ENCODE measurements at regions not wholly inside any gene's neighbourhood (a gene's known extent, or its start where the extent isn't known, plus 50 kb on each side); places are given as distances from the start of the nearest gene placed in this dataset.
"Not testable (repeated sequence)": the region's sequence is repeated elsewhere in the genome, so short reads cannot be mapped to it uniquely, and the experiment has no call there.

DNA sequence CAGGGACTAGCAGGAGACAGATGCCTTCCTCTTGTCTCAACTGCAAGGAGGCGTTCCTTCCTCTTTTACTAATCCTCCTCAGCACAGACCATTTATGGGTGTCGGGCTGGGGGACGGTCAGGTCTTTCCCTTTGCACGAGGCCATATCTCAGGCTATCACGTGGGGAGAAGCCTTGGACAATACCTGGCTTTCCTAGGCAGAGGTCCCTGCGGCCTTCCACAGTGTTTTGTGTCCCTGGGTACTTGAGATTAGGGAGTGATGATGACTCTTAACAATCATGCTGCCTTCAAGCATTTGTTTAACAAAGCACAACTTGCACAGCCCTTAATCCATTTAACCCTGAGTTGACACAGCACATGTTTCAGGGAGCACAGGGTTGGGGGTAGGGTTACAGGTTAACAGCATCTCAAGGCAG is 1238.6 kb downstream of the OLFM4 start:
- not testable (repeated sequence) for DNase-seq (ENCODE audit: low spot score)

DNA sequence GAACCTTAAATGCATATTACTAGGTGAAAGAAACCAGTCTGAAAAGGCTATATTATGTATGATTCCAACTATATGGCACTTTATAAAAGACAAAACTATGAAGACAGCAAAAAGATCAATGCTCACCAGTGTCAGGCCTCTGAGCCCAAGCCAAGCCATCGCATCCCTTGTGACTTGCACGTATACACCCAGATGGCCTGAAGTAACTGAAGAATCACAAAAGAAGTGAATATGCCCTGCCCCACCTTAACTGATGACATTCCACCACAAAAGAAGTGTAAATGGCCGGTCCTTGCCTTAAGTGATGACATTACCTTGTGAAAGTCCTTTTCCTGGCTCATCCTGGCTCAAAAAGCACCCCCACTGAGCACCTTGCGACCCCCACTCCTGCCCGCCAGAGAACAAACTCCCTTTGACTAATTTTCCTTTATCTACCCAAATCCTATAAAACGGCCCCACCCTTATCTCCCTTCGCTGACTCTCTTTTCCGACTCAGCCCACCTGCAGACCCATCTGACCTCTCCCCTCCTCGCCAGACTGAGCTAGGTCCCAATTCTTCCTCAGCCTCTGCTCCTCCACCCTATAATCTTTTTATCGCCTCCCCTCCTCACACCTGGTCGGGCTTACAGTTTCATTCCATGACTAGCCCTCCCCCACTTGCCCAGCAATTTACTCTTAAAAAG is 1239.5 kb downstream of the OLFM4 start:
- not testable (repeated sequence) for DNase-seq (ENCODE audit: low spot score)

DNA sequence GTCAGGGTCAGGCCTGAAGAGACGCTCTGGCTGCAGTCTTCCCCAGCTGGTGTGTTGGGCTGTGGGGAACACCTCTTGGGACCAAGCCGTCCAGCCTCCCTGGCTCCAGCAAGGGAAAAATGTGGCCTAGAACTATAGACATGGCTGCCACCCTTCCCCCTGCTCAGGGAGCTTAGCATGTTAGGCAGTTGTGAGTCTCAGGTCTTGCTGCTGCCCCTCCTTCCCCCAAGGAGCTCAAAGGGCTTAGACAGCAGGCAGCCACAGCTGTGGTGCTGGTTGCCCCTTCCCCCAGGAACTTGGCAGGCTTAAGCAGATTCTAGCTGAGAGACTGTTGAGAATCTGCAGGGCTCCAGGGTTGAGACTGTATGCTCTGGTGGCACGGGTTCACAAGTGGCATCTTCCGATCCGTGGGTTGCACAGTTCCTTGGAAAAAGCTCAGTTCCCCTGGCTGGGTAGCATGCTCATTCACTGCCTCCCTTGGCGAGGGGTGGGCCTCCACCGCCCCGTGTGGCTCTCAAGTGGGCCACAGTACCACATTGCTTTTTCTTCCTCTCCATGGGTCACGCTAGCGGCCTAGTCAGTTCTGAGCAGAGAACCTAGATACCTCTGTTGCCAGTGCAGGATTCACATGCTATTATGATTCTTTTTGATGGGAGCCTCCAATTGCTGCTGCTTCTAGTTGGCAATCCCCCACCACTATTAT is 1258.6 kb downstream of the OLFM4 start:
- no peak for DNase-seq (ENCODE audit: low spot score)

DNA sequence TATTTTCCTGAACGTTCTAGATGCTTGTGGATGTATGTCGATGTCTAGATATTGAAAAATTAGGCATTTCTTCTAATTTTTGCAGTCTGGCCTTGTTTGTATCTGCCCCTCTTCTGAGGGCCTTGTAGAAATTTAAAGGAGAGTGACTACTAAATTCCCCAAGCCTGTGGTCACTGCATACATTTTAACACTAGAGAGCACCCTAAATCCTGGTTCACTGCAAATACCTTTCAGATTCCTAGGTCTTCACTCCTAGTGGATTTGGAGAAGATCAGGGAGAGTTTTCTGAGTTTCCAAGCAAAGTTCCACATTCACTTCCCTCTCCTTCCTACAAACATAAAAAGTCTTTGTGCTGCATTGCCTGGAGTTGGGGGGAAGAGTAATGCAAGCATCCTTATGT is 1272.5 kb downstream of the OLFM4 start:
- no peak for DNase-seq (ENCODE audit: low spot score)

DNA sequence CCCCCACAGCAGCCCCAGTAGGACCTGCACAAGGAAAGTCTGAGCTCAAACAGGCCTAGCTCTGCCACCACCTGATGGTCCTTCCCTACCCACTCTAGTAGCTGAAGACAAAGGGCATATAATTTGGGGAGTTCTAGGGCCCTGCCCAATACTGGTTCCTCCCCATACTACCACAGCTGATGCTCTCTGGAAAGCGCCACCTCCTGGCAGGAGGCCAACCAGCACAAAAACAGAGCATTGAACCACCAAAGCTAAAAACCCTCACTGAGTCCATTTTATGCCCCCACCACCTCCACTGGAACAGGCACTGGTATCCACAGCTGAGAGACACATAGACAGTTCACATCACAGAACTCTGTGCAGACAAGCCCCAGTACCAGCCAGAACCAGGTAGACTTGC is 1276.8 kb downstream of the OLFM4 start:
- DNase-seq (ENCODE audit: low spot score), result no peak

DNA sequence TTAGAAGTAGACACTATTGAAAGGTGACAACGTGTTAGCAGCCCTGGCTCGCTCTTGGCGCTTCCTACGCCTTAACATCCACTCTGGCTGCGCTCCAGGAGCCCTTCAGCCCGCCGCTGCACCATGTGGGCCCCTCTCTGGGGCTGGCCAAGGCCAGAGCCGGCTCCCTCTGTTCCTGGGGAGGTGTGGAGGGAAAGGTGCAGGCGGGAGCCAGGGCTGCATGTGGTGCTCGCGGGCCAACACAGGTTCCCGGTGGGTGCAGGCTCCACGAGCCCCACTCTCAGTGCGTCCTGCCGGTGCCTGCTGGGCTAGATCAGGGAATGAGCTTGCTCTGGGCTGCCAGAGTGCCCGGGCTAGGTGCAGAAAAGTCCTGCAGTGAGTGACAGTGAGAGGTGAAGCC is 1284.3 kb downstream of the OLFM4 start:
- DNase-seq (ENCODE audit: low spot score), result no peak

DNA sequence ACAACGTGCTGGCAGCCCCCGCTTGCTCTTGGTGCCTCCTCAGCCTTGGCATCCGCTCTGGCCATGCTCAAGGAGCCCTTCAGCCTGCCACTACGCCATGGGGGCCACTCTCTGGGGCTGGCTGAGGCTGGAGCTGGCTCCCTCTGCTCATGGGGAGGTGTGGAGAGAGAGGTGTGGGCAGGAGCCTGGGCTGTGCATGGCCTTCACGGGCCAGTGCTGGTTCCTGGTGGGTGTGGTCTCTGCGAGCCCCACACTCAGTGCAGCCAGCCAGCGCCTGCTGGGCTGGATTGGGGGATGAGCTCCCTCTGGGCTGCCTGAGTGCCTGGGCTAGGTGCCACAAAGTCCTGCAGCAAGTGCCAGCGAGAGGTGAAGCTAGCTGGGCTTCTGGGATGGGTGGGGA is 1289.1 kb downstream of the OLFM4 start:
- DNase-seq (ENCODE audit: low spot score), result no peak

DNA sequence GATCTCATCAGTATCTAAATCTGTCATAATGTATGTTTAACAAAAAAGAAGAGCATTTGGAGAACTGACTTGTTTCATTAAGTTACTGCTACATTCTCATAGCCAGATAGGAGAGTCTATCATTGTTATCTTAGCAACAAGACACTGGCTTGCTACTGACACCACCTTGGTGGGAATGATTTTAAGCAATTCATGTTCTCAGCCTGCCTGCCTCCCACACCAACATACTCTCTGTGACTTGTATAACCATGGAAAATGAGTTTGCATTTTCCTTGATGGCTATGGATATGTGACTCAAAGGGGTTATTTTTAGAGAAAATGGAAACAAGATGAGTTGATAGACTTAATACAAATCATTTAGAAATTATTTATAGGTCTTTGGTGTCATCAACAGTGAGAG is 1308.9 kb downstream of the OLFM4 start:
- no peak for DNase-seq (ENCODE audit: low spot score)

DNA sequence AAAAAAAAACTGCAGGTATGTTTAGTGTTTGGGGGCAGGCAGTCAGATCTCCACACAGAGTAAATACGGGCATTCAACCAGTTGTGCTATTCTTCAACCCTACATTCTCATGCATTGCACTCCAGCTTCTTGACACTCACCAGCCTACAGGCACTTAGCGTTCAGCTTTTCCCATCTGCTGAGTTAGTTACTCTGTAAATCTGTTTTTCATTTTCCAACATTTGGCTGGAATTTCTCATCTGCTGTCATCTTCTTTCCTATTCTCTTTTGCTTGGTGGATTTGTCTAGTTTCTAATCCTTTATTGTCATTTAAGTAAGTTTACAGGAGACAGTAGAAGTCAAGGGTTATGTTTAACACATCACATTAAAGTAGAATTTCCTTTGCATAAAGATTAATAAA is 1318.9 kb downstream of the OLFM4 start:
- no peak for DNase-seq (ENCODE audit: low spot score)

DNA sequence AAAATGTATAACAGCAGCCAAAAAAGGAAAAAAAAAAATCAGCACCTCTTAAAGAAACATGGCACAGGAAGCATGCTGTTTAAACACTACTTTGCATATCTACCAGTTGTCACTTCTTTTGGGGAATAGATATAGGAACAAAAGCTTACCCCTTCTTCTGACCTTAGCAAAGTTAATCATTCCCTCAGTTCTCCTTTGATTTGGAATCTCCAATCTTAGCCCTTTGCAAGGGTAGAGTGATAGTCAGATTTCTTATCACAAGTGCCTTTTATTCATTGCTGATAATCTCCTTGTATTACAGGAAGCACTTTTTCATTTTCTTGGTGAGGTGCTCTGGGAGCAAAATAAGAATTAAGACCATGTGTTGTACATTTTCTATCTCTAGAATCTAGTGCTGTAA is 1327.6 kb downstream of the OLFM4 start:
- no peak for DNase-seq (ENCODE audit: low spot score)

DNA sequence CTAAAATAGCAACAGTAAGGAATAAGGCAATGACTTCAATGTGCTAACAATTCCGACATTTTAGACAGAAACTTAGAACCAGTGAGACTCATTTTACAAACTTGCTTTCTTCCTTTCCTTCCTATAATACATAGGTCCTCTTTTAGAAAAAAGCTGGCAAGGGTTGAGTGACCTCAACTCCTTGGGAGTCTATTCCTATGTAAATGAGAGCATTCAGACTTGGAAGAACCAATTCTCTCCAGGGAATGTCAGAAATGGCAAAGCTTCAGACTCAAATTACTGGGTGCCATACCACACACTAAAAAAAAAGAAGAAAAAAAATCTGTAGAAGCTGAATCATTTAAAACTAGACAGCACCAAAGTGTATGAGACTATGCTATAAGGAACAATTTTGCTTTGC is 1328.2 kb downstream of the OLFM4 start:
- peak; percentile 24 for DNase-seq (ENCODE audit: low spot score)

DNA sequence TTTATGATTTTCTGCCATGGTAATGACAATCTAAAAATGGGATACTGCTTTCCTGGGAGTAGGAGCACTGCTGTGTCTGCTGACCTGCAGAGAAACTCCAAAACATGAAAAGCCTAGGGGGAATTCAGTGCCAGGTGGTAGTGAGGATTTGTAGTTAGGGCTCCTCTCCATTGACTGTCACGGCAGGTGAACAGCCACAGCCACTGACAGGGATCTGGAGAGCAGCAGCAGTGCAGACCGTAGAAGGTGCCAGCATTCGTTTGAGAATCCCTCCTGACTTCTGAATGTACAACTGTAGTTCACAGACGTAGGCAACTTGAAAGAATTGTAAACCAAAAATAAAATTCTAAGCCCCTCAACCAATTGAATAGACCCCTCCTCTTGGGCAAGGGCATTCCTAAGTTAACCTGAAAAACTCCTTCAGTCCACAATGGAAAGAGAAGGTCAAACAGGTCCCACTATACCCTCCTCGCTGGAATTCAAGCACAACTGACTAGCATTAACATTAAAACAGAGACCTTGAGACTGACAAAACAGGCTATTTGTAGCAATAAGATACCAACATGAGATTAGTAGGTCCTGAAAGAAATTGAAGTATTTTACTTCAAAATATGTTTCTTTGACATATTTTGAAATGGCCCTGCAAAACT is 1328.8 kb downstream of the OLFM4 start:
- peak; percentile 17 for DNase-seq (ENCODE audit: low spot score)

DNA sequence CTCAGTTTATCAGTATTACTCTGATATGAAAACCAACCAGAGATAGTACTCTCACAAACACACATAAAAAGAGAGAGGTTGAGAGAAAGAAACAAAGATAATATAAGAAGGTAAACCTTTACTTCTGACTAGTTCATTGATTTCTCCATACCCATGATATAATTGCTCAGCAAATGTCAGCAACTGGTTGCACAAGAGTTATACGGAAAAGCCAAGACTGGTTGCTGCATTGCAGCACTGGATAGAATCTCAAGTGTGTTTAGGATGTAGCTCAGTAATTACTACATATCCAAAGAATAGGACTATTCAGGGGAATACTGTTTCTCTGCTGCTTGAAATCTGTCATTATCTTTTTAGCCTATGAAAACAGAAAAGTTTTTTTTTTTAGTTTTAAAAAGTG is 1332.8 kb downstream of the OLFM4 start:
- DNase-seq (ENCODE audit: low spot score), result no peak

DNA sequence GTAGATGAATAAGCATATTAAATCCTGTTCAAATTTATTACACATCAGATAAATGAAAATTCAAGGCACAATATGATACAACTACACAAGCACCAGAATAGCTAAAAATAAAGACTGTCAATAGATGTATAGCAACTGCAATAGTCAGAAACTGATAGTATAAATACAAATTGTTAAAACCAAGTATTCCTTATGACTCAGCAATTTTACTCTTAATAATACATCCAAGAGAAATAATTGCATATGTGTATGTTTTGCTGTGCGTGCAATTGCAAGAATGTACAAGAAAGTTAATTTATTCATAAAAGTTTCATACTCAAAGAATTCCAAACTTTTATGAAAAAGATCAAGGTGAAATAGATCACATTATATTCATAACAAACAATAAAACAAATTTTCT is 1338.1 kb downstream of the OLFM4 start:
- DNase-seq (ENCODE audit: low spot score), result no peak

DNA sequence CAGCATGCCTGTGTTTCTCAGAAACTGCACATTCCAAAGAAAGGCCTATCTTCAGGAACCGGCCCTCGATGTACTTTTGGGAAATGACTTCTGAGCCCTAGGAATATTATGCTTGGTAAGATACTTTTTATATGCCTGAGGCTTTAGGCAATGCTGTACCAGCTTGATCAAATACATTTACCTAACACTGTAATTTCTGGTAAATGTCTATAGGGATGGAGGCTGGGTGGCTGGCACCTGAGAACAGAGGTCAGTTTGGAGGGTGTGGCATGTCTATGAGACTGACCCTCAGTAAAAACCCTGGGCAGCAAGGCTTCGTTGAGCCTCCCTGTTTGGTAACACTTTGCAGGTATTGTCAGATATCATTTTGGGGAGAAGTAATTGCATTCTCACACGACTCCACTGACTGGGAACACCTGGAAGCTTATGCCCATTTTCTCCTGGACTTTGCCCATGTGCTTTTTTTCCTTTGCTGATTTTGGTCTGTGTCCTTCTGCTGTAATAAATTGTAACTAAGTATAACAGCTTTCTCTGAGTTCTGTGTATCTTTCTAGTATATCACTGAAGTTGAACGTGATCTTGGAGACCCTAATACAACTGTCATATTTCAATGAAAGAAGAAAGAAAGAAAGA is 1339.1 kb downstream of the OLFM4 start:
- DNase-seq (ENCODE audit: low spot score), result no peak

DNA sequence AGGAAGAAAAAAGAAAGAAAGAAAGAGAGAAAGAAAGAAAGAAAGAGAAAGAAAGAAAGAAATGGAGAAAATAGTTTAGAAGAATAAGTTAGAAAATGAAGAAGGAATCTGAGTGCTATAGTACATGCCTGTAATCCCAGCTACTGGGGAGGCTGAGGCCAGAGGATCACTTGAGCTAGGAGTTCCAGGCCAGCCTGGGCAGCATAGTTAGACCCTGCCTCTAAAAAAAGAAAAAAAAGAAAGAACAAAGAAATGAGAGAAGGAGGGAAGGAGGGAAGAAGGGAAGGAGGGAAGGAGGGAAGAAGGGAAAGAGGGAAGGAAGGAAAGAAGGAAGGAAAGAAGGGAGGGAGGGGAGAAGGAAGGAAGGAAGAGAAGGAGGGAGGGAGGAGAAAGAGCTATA is 1339.8 kb downstream of the OLFM4 start:
- no peak for DNase-seq (ENCODE audit: low spot score)

DNA sequence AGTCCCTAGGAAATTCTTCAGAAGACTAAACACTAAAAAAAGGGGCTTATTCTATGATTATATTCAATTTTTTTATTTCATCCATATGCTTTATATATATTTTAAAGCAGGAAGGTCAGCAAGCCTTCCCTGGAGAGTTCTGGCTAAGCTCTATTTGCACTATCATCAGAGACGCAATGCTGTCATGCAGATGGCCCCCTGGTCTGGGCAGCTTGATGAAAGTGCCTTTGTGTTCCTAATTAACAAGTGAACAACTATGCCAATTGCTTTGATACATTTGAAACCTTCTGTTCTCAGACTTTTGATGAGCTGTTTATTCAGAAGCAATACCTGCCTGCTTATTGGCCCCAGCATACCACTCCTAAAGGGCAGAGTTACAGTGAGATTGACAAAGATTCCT is 1344.6 kb downstream of the OLFM4 start:
- DNase-seq (ENCODE audit: low spot score), result peak; percentile 19

DNA sequence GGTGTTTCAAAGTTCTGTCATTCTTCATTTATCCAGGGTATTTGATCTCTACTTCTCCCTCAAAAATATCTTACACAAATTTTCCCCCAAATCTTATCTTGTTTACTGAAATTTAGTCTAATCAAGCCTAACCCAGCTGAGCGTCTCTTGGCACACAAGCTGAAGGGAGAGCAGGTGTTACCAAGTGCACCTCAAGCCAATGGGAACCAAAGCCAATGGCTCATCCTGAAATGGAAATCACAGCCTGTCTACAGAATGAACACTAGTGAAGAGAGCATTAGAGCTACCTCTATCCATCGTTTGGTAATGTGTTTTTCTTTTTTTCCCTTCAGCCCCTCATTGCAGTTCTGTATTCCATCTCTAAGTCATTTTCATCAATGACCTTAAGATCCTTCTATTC is 1350.8 kb downstream of the OLFM4 start:
- no peak for DNase-seq (ENCODE audit: low spot score)

DNA sequence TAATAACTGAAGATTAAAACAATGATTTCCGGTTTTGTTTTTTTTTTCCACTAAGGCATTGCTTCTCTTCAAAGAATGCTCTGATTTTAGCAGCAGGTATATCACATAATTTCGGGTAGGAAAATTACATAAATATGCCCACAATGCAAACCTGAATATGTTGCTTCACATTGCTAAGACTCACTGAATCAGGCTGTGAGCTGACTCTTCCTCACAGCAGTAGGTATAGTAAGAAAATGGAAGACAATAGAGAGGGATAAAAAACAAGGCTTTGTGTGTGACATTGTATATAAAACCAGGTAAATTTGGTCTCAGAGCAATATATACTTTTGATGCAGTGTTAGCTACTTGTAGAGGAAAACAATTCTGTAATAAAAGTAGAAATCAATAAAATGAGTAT is 1355.0 kb downstream of the OLFM4 start:
- peak; percentile 16 for DNase-seq (ENCODE audit: low spot score)

DNA sequence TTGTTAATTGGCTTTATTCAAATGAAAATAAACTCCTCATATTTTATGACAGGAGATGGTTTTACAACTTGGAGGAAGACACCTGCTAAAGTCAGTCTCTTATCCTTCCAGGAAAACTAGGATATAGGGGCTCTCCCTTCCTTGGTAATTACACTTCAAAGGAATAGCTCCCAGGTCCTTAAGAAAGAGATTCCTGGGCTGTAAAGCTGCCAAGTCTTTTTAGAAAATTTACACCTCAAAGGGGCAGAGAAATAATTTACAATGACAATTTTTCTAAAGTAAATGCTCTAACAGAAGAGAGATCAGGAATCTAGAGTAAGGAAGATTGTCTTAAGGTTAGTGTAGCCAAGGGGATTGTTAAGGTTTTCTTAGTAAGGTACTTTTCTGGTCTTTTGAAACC is 1359.0 kb downstream of the OLFM4 start:
- DNase-seq (ENCODE audit: low spot score), result peak; percentile 17

DNA sequence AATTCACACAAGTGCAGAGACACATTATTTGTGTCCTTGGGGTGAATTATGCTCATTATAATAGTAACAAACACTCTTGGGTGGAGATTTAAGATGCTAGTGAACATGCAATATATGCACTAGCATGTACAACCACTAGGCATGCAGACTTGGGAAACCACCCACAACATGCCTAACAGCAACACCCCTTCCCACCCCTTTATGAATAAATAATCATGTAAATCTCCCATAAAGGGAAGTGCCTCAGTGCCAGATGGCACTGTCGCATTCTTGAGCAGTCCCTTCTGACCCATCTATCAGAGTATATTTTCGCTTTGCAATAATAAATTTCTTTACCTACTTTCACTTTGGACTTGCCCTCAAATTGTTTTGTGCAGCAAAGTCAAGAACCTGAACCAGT is 1362.2 kb downstream of the OLFM4 start:
- DNase-seq (ENCODE audit: low spot score), result no peak

DNA sequence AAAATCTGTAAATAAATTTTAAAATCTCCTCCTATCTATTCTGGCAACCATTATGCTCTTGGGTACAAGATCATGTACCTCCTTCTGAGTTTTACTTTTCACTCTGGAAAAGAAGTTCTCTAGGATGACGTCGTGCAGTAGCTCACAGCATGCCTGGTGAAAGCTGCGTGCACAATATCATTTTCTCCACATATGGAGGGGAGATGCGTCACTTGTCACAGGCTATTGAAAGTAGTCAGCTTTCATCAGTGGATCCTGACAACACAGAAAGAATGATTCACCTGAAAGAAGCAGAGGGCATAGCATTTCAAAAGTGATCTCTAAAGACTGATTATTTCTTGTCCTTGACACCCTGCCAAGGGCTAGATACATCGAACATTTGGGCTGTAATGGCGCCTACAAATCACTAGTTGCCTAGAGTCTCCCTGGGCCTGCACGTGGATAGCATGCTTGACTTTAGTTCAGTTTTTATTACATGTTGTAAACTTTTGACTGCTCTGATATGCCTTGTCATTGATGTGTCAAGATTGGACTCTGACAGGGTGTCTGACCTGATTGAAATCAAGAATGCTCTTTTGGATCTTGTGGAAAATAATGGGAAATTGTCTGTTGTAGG is 1365.6 kb downstream of the OLFM4 start:
- no peak for DNase-seq (ENCODE audit: low spot score)

DNA sequence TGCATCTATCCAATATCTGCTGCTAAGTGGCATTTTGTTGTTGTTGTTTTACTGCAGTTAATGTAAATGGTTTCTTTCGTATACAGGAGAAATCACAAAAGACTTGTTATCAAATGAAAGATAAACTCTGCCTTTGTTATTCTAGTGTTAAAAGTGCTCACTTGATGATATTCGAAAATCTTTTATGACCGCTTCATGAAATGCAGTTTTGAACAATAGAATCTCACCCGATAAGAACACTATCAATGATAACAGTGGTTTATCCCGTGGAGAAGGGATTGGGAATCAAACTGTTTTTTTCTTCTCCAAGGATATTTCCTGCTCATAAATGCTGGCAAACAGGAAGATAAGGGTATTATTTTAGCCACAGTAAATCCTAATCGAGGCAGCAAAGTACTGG is 1366.3 kb downstream of the OLFM4 start:
- DNase-seq (ENCODE audit: low spot score), result no peak
